SKM-1 treated with dmso at 0.1 percent for 144 hours (cell line): ENCODE measurements at regions not wholly inside any gene's neighbourhood (a gene's known extent, or its start where the extent isn't known, plus 50 kb on each side); places are given as distances from the start of the nearest gene placed in this dataset.
"Not testable (repeated sequence)": the region's sequence is repeated elsewhere in the genome, so short reads cannot be mapped to it uniquely, and the experiment has no call there.

ENCODE experiments used
- DNase-seq: peaks from one replicate; lab custom pipeline; 2025; ENCODE audit not compliant: unreplicated experiment; lab: John Stamatoyannopoulos, UW

GRCh38 chr12:84406720-84407119 is 505.9 kb downstream of the SLC6A15 start:
- not testable (repeated sequence) for DNase-seq

- no peak for DNase-seq
These were observed 514.8 kb downstream of the SLC6A15 start for GRCh38 chr12:84397846-84398245.

DNA sequence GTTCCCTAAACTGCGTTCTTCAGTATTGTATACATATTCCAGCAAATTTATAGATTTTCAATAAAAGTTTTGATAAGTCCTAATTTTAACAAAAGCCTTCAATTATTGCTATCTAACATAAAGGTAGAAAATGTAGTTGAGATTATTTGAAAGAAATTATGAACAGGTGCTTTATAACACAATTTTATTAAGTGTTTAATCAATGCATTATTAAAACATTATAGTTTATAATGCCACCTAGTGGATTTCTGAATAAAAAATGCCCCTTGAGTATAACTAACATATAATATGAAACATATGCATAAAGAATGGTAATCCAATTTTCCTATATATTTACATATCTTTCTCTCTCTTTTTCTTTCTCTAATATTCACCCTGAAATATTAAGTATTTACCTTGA is 515.3 kb downstream of the SLC6A15 start:
- DNase-seq: no peak

DNA sequence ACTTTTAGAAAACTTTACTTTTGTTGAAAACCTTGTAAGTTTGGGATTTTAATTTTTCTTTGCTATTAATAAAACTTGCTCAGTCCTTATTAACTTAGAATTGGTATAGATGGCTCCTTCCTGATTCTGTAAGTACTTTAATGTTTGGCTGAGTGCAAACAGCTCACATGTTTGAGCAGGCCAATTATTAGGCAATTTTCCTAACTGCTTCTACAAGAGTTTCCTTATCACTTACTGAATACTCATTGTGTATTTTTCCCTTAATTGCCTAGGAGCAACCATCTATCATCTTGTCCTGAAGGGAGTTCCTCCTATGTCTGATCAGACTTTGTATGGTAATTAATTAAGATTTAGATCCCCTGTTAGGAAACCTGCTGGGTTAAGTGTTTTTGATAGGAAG is 521.4 kb downstream of the SLC6A15 start:
- not testable (repeated sequence) for DNase-seq

GRCh38 chr12:84384384-84384783 is 528.2 kb downstream of the SLC6A15 start:
- DNase-seq: no peak

GRCh38 chr12:84382486-84382885 is 530.1 kb downstream of the SLC6A15 start:
- not testable (repeated sequence) for DNase-seq

GRCh38 chr12:84376320-84376719 is 536.3 kb downstream of the SLC6A15 start:
- no peak for DNase-seq

GRCh38 chr12:84375449-84376170 is 537.0 kb downstream of the SLC6A15 start:
- DNase-seq: no peak

DNA sequence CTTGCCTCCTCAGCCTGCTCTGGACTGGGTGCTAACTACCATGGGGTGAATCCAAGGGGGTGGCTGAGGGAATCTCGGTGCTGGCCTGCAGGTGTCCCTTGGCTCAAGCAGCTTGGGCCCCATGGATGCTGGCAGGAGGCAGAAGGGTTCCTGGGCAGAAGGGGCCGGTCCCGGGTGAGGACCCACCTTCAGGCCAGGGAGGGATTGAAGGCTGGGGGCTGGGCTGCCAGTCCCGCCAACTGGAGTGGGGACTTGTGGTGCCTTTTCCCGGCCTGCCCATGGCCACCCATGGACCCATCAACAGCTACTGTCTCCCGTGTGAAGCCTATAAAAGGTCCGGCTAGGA is 550.1 kb downstream of the SLC6A15 start:
- DNase-seq: no peak

- no peak for DNase-seq
These were observed 550.7 kb downstream of the SLC6A15 start for GRCh38 chr12:84361651-84362551.

DNA sequence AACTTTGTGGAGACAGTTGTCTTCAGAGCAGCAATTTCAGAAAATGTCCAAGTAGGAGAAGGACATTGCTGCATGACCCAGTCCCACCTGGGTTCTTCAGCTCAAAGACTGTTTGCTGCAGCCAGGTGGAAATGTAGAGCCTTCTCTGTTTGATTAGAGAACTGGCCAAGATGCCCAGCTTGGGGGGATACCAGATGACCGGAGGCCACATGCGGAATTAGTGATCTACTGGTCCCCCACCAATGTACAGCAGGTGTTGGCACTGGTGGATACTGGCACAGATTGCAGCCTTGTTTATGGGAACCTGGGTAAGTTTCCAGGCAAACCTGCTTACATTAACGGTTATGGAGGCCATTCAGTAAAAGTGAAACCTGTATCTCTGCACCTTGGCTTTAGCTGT is 555.3 kb downstream of the SLC6A15 start:
- DNase-seq: no peak

DNA sequence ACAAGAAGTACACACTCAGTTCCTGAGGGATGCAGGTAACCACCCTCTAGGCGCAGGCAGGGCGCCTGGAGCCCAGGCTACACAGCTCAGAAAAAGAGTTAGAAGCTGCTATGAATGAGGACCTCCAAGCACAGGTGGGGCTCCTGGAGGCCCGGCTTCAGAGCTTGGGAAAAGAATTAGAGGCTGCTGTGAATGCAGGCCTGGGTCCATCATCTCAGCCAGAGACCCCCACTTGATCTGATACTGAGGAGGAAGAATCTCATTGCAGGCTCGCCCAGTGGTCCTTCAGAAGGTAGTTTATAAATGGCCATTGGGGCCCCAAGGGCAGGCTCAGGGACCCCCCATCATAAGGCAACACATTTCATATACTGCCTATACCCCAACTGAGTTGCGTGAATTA is 556.4 kb downstream of the SLC6A15 start:
- no peak for DNase-seq

- DNase-seq: no peak
These were observed 557.0 kb downstream of the SLC6A15 start for GRCh38 chr12:84355561-84355960.

DNA sequence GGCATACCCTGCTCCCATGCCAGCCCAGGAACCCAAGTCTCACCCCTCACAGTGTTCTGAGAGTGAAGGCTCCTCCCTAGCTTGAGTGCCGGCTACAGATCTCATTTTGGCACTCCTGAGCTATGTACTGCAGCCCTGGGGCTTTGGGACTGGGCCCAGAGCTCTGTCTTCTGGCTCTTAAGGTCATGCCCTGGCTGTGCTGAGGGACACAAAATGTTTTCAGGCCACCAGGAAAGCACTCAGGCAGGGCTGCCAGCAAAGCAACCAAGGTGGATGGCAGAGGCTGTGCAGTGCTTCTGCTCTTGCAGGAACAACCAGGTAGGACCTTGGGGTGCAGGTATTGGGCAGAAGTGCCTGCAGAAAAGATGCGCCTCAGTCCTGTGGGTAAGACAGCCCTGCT is 564.0 kb downstream of the SLC6A15 start:
- no peak for DNase-seq

DNA sequence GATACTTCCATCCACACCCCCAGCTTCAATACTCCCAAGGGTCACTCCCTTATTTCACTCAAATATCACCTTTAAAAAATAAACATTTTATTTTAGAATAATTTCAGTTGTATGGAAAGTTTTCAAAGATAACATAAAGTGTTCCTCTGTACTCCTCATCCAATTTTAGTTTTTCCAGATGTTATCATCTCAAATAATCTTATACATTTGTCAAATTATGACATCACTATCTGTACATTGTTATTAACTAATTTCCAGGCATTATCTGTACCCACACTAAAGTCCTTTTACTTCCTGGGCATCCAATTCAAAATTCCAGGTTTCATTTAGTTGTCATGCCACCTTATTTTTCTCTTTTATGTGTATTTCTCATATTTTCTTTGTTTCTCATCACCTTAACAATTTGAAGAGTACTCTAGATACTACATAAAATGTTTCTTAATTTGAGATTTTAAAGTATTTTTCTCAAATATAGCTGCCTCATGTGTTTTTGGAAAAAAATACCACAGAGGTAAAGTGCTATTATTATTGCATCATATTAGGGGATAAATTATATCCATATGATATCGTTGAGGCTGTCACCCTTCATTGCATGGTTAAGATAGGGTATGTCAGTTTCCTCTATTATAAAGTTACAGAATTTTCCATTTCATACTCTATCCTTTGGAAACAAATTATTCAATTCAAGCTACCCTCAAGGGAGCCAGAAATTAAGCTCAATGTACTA is 571.0 kb downstream of the SLC6A15 start:
- DNase-seq: no peak

GRCh38 chr12:84336231-84336630 is 576.4 kb downstream of the SLC6A15 start:
- no peak for DNase-seq

GRCh38 chr12:84329938-84330337 is 582.7 kb downstream of the SLC6A15 start:
- DNase-seq: no peak

DNA sequence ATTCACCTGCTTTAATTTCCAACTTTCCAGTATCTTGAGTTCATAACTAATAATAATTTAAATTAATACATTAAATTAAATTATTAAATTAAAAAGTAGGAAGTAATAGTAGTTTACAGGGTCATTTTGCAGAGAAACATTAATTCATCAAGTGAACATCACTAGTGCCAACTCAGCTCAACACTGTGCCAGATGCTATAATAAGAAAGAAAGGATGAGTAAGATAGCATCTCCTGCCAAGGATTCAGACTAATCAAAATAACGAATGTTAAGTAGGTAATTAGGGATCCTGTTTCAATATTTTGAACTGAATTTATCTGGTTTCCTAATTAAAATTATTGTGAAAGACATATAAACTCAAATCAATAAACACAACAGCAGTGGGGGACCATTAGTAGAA is 596.7 kb downstream of the SLC6A15 start:
- no peak for DNase-seq

DNA sequence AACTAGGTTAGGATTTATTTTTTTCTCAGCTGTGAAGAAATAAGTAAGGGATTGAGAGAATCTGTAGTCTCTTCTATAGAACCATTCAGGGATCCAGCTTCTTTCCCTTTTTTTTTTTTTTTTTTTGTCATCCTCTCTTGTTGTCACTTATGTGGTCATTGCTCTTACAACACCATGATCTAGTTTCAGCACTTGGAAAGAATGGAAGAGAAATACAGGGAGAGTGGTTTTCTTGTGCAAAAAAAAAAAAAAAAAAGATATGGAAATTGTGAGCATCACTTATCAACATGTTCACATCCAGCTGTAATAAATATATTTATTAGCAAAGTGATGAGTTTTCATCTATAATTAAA is 599.3 kb downstream of the SLC6A15 start:
- no peak for DNase-seq

DNA sequence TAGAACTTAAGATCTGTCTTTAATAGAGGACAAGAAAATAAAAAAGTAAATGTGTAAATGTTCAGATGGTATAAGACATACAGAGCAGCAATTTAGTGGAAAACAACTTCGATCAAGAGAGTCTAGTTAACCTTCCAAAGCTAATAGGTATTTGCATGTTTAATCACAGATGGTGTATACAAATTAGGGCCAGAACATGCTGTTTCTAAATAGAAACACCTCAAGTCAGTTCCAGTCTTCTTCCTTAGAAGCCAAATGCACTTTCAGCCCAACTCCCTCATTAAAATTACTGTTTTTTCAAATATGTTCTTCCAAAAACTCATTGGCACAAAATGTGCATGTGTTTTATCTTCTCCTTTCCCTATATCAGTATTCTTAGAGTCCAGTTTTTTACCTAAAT is 604.4 kb downstream of the SLC6A15 start:
- DNase-seq: no peak

DNA sequence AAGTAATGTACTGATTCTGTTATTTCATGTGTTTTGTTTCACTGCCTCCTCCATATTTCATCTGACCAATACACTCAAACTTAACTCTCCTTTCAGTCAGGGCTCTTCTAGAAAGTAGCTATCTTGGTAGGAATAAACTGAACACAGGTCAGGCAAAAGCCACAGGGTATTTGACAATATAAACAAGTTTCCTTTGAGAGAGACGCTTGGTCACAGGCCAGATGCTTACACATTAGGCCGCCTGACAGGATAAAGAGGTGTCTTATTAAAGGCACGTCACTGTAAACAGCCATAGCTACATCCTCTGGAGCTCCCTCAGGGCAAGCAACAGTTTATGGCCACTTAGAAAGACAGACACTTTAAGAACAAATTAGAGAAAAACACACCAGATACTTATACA is 607.5 kb downstream of the SLC6A15 start:
- no peak for DNase-seq

DNA sequence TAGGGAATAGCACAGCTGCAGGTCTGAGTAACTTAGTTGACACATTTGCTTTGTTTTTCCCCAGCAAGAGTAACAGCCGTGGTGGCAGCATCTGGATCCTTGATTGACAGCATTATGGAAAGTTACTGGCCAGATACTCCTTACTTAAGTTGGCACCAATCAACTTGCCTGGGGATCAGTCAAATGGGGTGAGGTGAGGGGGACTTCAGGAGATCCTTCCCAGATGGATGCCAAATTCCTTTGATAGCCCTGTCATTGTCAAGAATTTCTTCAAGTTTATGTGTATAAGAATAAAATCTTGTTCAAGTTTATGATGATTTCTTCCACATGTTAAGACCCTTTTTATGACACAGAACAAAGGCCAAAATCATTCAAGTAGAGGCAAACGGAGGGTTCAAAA is 618.4 kb downstream of the SLC6A15 start:
- DNase-seq: no peak
